ENCODE measurements at regions not wholly inside any gene's neighbourhood (a gene's known extent, or its start where the extent isn't known, plus 50 kb on each side); places are given as distances from the start of the nearest gene placed in this dataset.

GRCh38 chr18:37742436-37742835 lies 176.8 kb upstream of the CELF4 start:
- no peaks in the 10 kb centered on the region for H3K9me3 ChIP-seq
- H3K27ac ChIP-seq = no peak overlapping the region
- H3K36me3 ChIP-seq = no peaks in the 10 kb centered on the region
- DNase-seq = no peak
- no peak overlapping the region for H3K4me3 ChIP-seq
- no peak for TF ChIP-seq CTCF (IDR thresholded peaks at IDR 0.05)
- TF ChIP-seq POLR2A (IDR thresholded peaks at IDR 0.05) = no peak
- H3K27me3 ChIP-seq = no peaks in the 10 kb centered on the region
- no peaks in the 10 kb centered on the region for H3K4me1 ChIP-seq

- DNase-seq = no peak
- no peaks in the 10 kb centered on the region for H3K9me3 ChIP-seq
- no peaks in the 10 kb centered on the region for H3K36me3 ChIP-seq
- no peaks in the 10 kb centered on the region for H3K27me3 ChIP-seq
- no peaks in the 10 kb centered on the region for H3K4me1 ChIP-seq
- H3K27ac ChIP-seq = no peak overlapping the region
- no peak overlapping the region for H3K4me3 ChIP-seq
- TF ChIP-seq CTCF (IDR thresholded peaks at IDR 0.05) = no peak
- no peak for TF ChIP-seq POLR2A (IDR thresholded peaks at IDR 0.05)
These were observed 175.5 kb upstream of the CELF4 start for GRCh38 chr18:37741032-37741623.

GRCh38 chr18:37734406-37734805 lies 168.8 kb upstream of the CELF4 start:
- no peaks in the 10 kb centered on the region for H3K4me1 ChIP-seq
- H3K36me3 ChIP-seq = no peaks in the 10 kb centered on the region
- no peak for DNase-seq
- no peak overlapping the region for H3K27ac ChIP-seq
- H3K27me3 ChIP-seq = no peaks in the 10 kb centered on the region
- no peaks in the 10 kb centered on the region for H3K9me3 ChIP-seq
- no peak overlapping the region for H3K4me3 ChIP-seq
- TF ChIP-seq CTCF (IDR thresholded peaks at IDR 0.05) (no peak), POLR2A (IDR thresholded peaks at IDR 0.05) (no peak)

GRCh38 chr18:37729716-37730115 lies 164.1 kb upstream of the CELF4 start:
- H3K4me3 ChIP-seq = no peak overlapping the region
- no peaks in the 10 kb centered on the region for H3K27me3 ChIP-seq
- H3K27ac ChIP-seq = no peak overlapping the region
- TF ChIP-seq POLR2A (IDR thresholded peaks at IDR 0.05) (no peak), CTCF (IDR thresholded peaks at IDR 0.05) (no peak)
- no peak for DNase-seq
- H3K9me3 ChIP-seq = no peaks in the 10 kb centered on the region
- H3K36me3 ChIP-seq = no peaks in the 10 kb centered on the region
- H3K4me1 ChIP-seq = no peaks in the 10 kb centered on the region

GRCh38 chr18:37724206-37724605 lies 158.6 kb upstream of the CELF4 start:
- Histone ChIP-seq H3K4me3 (no peak overlapping the region), H3K36me3 (no peaks in the 10 kb centered on the region), H3K9me3 (no peaks in the 10 kb centered on the region), H3K4me1 (no peaks in the 10 kb centered on the region), H3K27me3 (no peaks in the 10 kb centered on the region), H3K27ac (no peak overlapping the region)
- TF ChIP-seq CTCF (IDR thresholded peaks at IDR 0.05) (no peak), POLR2A (IDR thresholded peaks at IDR 0.05) (no peak)
- DNase-seq = no peak

Measured in Peyer's patch (tissue), 4 donors.